Prostate gland (tissue), 2 donors: ENCODE measurements at regions not wholly inside any gene's neighbourhood (a gene's known extent, or its start where the extent isn't known, plus 50 kb on each side); places are given as distances from the start of the nearest gene placed in this dataset.

Experiments
- CTCF ChIP-seq, 4 experiments: fragments of 200-600 bp in 2 of 4; fragments of 450-650 bp in 2 of 4; sonication (generic) in 2 of 4; IDR thresholded peaks; 1 replicate in 3 of 4; 2 replicates in 1 of 4; pipeline ENCODE4 v1.5.1; 2016 to 2019; ENCODE audit warnings: antibody characterized with exemption in 4 of 4, mild to moderate bottlenecking in 2 of 4, moderate library complexity in 2 of 4
- POLR2A ChIP-seq: fragments of 450-650 bp; IDR thresholded peaks from one replicate; pipeline ENCODE4 v1.6.1; 2016; ENCODE audit warnings: antibody characterized with exemption, mild to moderate bottlenecking
- POLR2AphosphoS5 ChIP-seq: sonication (generic); formaldehyde crosslinking; IDR thresholded peaks from one replicate; pipeline ENCODE4 v1.6.1; 2017; ENCODE audit warnings: antibody characterized with exemption

DNA sequence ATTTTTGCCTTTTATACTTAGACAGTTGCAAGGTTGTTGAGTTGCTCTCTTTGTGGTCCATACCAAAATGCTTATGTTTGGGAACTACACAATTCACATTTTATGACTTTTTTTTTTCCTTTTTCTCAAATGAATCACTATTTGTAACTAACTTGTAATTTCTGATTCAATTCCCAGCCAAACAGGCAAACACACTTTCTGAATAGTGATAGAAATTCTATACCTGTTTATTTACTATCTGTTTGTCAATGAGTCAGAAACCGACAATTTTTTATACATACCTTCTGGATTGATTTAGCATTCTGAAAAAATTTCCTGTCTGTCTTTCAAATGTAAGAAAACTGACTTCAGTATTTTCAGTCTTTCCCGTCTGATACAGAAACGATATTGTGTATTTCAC is 69.1 kb downstream of the MBL2 start:
- TF ChIP-seq CTCF (IDR thresholded peaks at IDR 0.05) (no peak), POLR2A (no peak), POLR2AphosphoS5 (no peak)
